Cardiac fibroblast (primary cell): ENCODE measurements at regions not wholly inside any gene's neighbourhood (a gene's known extent, or its start where the extent isn't known, plus 50 kb on each side); places are given as distances from the start of the nearest gene placed in this dataset.
A peak's percentile ranks its signal among the peaks of the same experiment; 100 is the strongest.

ENCODE experiments used
- DNase-seq, 2 donors: peaks; one replicate each; pipeline versions ENCODE4 v3.0.0 to v3.0.0-alpha.2; 2010; ENCODE audit warnings: low read depth in 2 of 2
- H3K4me3 ChIP-seq, 2 donors: replicated peaks in 1 of 2; 1 replicate in 1 of 2; 2 replicates in 1 of 2; pipeline ENCODE4 v1.5.1; 2011; ENCODE audit warnings: low read depth in 2 of 2, low read length in 2 of 2, mild to moderate bottlenecking in 2 of 2, moderate library complexity in 1 of 2
- CTCF ChIP-seq: IDR thresholded peaks from one replicate; pipeline ENCODE4 v1.5.1; 2011; ENCODE audit warnings: low read depth, mild to moderate bottlenecking, low read length, inconsistent platforms

DNA sequence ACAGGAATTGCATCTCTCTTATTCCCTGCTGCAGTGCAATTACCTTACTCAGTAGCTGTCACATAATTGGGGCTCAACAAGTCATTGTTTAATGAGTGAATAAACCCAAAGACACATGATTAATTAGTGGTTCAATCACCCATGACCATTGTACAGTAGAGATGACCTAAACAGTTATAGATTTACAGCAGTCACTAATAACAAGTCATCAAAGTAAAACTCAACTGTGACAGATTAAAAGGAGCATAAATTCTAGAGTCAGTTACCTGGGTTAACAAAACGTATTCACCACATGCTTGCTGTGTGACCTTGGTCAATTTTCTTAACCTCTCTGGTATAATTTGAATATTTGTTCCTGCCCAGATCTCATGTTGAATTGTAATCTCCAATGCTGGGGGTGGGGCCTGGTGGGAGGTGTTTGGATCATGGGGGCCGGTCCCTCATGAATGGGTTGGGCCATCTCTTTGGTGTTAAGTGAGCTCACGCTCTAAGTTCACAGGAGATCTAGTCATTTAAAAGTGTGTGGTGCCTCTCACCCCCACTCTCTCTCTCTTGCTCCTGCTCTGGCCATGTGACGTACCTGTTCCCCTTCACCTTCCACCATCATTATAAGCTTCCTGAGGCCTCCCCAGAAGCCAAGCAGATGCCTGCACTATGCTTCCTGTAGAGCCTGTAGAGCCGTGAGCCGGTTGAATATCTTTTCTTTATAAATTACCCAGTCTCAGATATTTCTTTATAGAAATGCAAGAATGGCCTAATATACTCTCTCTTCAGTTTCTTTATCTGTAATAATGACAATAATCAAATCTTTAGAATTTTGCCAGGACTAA, 141.9 kb upstream of the PLEKHG7 start:
- no peak for DNase-seq
- TF ChIP-seq CTCF, result no peak
- H3K4me3 ChIP-seq, result no peak overlapping the region

DNA sequence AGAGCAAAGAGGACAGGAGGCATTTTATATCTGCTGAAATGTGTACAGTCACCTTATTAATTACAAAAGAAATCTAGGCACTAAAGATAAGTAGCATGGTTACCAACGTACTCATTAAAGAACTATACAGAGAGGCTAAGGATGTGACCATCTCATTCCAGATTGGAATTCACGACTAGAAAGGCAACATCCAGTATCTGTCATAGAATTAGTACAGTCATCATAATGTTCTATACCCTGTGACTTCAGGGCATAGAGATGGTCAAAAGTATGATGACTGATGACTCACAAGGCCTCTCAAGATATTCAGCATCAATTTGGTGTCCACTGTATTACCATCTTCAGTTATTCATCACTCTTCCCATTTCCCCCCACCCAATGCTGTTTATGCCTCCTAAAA, 144.0 kb upstream of the PLEKHG7 start:
- no peak overlapping the region for H3K4me3 ChIP-seq
- peak in 1 of 2 donors; percentile 46 for DNase-seq
- TF ChIP-seq CTCF, result no peak

- TF ChIP-seq CTCF, result no peak
- DNase-seq, result no peak
- no peak overlapping the region for H3K4me3 ChIP-seq
Measured at GRCh38 chr12:92558215-92558773, 144.5 kb upstream of the PLEKHG7 start.

DNA sequence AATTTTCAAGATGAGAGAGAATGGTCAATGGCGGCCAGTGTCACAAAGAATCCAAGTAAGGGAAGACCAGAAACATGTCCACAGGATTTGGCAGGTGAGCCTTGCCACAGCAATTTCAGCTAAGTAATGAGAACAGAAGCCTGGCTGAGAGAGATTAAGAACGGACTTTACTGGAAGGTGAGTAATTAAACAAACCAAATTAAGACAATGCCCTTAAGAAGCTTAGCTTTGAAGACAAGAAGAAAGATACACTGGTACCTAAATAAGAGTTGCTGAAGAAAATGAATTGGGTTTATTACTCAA, 145.4 kb upstream of the PLEKHG7 start:
- no peak for DNase-seq
- no peak for TF ChIP-seq CTCF
- H3K4me3 ChIP-seq, result no peak overlapping the region

GRCh38 chr12:92556637-92557421, 146.0 kb upstream of the PLEKHG7 start:
- DNase-seq, result no peak
- no peak for TF ChIP-seq CTCF
- H3K4me3 ChIP-seq, result no peak overlapping the region

DNA sequence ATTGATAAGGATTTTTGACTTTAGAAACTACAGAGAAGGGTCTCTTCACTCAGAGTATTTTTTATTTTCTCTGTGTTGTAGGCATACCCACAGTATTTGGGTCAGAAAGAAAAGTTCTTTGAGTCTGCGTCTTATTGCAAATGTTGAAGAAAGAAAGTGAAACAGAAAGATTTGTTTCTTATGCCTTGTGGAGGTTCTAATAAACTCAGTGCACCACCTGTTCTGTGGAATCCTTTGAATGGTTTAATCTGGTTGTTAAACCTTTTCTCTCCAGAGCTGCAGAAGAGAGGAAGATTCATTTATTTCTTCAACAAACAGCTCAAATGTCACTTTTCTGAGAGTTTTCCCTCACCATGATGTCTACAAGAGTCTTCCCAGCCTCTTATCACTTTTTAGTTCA, 146.6 kb upstream of the PLEKHG7 start:
- no peak overlapping the region for H3K4me3 ChIP-seq
- no peak for DNase-seq
- TF ChIP-seq CTCF, result no peak
